Esophagus squamous epithelium (tissue), 5 donors: ENCODE measurements at regions not wholly inside any gene's neighbourhood (a gene's known extent, or its start where the extent isn't known, plus 50 kb on each side); places are given as distances from the start of the nearest gene placed in this dataset.

Experiments used
- DNase-seq: peaks from one replicate; lab custom pipeline; 2025; lab: John Stamatoyannopoulos, UW
- H3K27ac ChIP-seq, 4 donors: fragments of 200-600 bp; sonication (generic); one replicate each; pipeline ENCODE4 v1.5.1; 2016 to 2019; ENCODE audit warnings: mild to moderate bottlenecking in 1 of 4
- H3K27me3 ChIP-seq, 4 donors: fragments of 200-600 bp; sonication (generic); 1 replicate in 3 of 4; 2 replicates in 1 of 4; pipeline versions ENCODE4 v1.5.1 to v1.6.0; 2017 to 2021; ENCODE audit warnings: antibody characterized with exemption in 1 of 4
- H3K36me3 ChIP-seq, 3 donors: fragments of 200-600 bp; sonication (generic); one replicate each; pipeline ENCODE4 v1.5.1; 2016 to 2019
- H3K4me1 ChIP-seq, 3 donors: fragments of 200-600 bp; sonication (generic); one replicate each; pipeline ENCODE4 v1.5.1; 2017 to 2019
- H3K4me3 ChIP-seq, 4 donors: fragments of 200-600 bp; sonication (generic); 1 replicate in 3 of 4; 2 replicates in 1 of 4; pipeline ENCODE4 v1.5.1; 2016 to 2019; ENCODE audit warnings: mild to moderate bottlenecking in 2 of 4, moderate library complexity in 1 of 4
- H3K9me3 ChIP-seq, 3 donors: fragments of 200-600 bp; sonication (generic); one replicate each; pipeline ENCODE4 v1.5.1; 2016 to 2019
- CTCF ChIP-seq, 6 experiments: fragments of 450-650 bp in 4 of 6; fragments of 200-600 bp in 2 of 6; sonication (generic) in 2 of 6; IDR thresholded peaks; one replicate each; pipeline ENCODE4 v1.5.1; 2016 to 2019; ENCODE audit warnings: antibody characterized with exemption in 6 of 6, mild to moderate bottlenecking in 4 of 6, moderate library complexity in 4 of 6
- POLR2A ChIP-seq, 4 donors: fragments of 450-650 bp; IDR thresholded peaks; one replicate each; pipeline ENCODE4 v1.6.1; 2017; ENCODE audit warnings: antibody characterized with exemption in 4 of 4, mild to moderate bottlenecking in 4 of 4, moderate library complexity in 3 of 4
- WGBS, 2 donors: methylation state at CpG; one replicate each; pipeline ENCODE4 v1.1.5; 2018; 5-methylcytosine and 5-hydroxymethylcytosine counted together
- intact Hi-C: fragments of 100-400 bp; cut with DNase I; formaldehyde crosslinking; loops from one replicate; pipeline ENCODE4 v1.15.0; 2022
- donor health status: DM: yes; HTN: yes; CAD: no.

DNA sequence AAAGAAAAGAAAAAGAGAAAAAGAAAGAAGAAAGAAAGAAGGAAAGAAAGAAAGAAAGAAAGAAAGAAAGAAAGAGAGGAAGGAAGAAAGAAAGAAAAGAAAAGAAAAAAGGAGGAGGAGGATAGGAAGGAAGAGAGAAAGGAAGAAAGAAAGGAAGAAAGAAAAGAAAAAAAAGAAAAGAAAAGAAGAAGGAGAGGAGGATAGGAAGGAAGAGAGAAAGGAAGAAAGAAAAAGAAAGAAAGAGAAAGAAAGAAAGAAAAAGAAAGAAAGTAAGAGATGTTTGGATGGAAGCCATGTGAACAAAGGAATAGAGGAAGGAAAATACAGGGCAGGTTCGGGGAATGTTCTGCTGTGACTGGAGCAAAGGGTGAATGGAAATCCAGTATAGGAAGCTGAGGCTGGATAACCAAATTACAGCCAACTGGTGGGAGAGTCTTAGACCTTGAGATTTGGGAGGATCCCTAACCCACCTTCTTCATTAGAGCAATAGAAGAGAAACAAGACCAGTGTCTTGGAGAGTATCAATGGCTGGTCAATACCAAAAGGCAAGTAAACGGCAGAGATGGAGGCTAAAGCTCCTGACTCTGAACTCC is 94.9 kb downstream of the RASSF10 start:
- Histone ChIP-seq H3K4me1 (peaks cover 0 to 9% (median 0%) of the 10 kb centered on the region in 3 donors), H3K4me3 (no peak overlapping the region), H3K27me3 (no peaks in the 10 kb centered on the region), H3K36me3 (no peaks in the 10 kb centered on the region), H3K9me3 (no peaks in the 10 kb centered on the region), H3K27ac (no peak overlapping the region)
- intact Hi-C loops: no loop called here
- TF ChIP-seq POLR2A (IDR thresholded peaks at IDR 0.05) (no peak), CTCF (IDR thresholded peaks at IDR 0.05) (no peak)
- no peak for DNase-seq
- 41 to 63% methylated on average over 2 of the region's 2 CpGs for WGBS, 2 donors

DNA sequence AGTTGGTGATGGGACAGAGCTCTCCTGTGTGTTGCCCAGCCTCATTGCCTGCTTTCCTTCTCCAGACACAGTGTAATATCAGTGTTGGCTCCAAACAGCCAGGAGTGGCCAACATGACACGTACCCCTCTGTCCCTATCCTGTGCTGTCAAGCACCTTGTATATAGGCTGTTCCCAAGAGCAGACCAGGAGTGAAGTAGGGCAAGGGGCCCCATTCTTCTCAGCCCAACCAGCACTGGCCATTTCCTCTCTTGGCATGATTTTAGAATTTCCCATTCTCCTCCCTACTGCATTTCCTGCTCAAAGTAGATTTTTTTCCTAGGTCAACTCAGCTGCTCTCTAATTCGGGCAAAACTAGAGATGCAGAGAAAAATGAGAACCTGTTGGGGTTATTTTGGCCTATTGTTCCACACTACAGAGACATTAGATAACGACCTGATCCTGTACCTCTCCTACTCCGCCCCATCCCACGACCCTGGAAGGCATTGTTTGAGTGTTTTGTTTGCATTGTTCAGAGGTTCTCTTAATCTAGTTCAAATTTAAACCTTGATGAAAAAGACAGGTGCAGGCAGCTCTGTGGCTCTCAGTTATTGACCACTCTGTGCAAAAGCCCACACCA is 95.6 kb downstream of the RASSF10 start:
- peaks cover 0 to 10% (median 0%) of the 10 kb centered on the region in 3 donors for H3K4me1 ChIP-seq
- DNase-seq: no peak
- 46% methylated on average over 5 of the region's 5 CpGs for WGBS, 2 donors
- no peak for TF ChIP-seq POLR2A (IDR thresholded peaks at IDR 0.05)
- TF ChIP-seq CTCF (IDR thresholded peaks at IDR 0.05): no peak
- no peaks in the 10 kb centered on the region for H3K27me3 ChIP-seq
- no peak overlapping the region for H3K4me3 ChIP-seq
- no peaks in the 10 kb centered on the region for H3K9me3 ChIP-seq
- intact Hi-C loops: no loop called here
- H3K27ac ChIP-seq: no peak overlapping the region
- no peaks in the 10 kb centered on the region for H3K36me3 ChIP-seq

DNA sequence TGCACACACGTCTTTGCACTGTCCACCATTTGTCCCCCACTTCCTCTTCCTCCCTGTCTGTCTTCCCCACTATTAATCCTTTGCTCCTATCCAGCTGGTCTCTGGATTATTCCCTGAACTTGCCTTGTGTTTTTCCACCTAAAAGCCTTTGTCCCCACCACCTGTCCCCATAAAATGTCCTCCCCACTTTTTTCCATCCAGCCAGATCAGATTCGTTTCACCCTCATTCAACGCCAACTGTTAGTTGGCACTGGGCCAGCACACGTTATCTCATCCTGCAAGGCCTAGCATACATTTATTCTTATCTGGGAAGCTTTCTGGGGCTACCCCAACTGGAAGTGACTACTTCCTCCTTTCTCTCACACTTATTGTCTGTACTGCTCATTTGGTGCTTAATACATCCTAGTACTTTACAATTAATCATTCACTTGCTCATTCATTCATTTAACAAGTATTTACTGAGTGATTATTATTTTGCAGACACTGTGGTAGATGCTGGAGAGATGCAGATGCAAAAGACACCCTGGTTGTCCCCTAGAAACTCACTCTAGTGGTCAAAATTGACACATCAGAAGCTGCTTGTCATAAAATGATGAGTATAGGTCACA is 96.2 kb downstream of the RASSF10 start:
- Histone ChIP-seq H3K4me1 (peaks cover 0 to 10% (median 0%) of the 10 kb centered on the region in 3 donors), H3K36me3 (no peaks in the 10 kb centered on the region), H3K27me3 (no peaks in the 10 kb centered on the region), H3K27ac (no peak overlapping the region), H3K4me3 (no peak overlapping the region), H3K9me3 (no peaks in the 10 kb centered on the region)
- WGBS, 2 donors: 16 to 25% methylated on average over 4 of the region's 4 CpGs
- intact Hi-C loops: no loop called here
- DNase-seq: no peak
- TF ChIP-seq POLR2A (IDR thresholded peaks at IDR 0.05) (no peak), CTCF (IDR thresholded peaks at IDR 0.05) (no peak)

DNA sequence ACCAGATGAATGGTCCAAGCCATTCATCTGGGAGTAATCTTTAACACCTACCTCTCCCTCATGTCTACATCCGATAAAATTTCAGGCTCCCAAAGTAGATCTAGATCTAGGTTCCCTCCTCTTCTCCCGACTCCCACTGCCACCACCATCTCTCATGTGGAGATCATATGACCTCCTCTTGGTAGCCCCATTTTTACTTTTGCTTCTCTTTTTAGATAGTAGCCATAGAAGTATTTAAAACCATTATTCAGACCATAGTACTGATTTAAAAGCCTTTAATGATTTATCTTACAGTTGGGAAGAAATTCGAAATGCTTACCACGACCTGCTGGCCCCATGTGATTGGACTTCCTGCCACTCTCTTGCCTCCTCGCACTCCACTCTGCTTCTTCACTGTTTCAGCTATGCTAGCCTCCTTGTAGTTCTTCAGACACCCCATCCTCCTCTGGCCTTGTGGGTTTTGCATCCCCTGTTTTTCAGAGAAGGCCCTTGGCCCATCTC is 98.5 kb downstream of the RASSF10 start:
- 87 to 88% methylated on average over 5 of the region's 5 CpGs for WGBS, 2 donors
- H3K36me3 ChIP-seq: no peaks in the 10 kb centered on the region
- TF ChIP-seq CTCF (IDR thresholded peaks at IDR 0.05): no peak
- no peak for TF ChIP-seq POLR2A (IDR thresholded peaks at IDR 0.05)
- no peak for DNase-seq
- intact Hi-C loops: no loop called here
- H3K27ac ChIP-seq: no peak overlapping the region
- H3K4me1 ChIP-seq: peaks cover 0 to 20% (median 9%) of the 10 kb centered on the region in 3 donors
- no peaks in the 10 kb centered on the region for H3K9me3 ChIP-seq
- H3K27me3 ChIP-seq: no peaks in the 10 kb centered on the region
- H3K4me3 ChIP-seq: no peak overlapping the region

DNA sequence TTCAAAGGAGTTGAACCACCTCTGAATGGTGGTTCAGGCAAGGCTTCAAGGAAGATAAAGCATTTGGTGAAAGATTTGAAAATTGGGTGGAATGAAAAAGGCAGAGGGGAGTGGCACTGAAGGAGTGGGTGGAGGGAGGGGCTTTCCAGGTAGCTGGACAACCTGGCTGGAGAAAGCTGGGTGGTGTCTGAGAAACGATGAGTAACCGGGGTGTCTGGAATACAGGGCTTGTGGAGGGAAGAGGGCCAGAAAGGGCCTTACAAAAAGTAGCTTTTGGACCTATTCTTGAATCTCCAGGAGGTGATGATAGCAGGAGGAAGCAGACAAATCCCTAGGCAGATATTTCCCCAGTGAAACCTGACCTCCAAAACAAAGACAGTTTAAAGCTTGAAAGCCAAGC is 99.3 kb downstream of the RASSF10 start:
- H3K27ac ChIP-seq: no peak overlapping the region
- intact Hi-C loops: no loop called here
- no peak overlapping the region for H3K4me3 ChIP-seq
- peaks cover 0 to 20% (median 9%) of the 10 kb centered on the region in 3 donors for H3K4me1 ChIP-seq
- H3K9me3 ChIP-seq: no peaks in the 10 kb centered on the region
- no peaks in the 10 kb centered on the region for H3K27me3 ChIP-seq
- 45 to 53% methylated on average over 2 of the region's 2 CpGs for WGBS, 2 donors
- no peak for DNase-seq
- H3K36me3 ChIP-seq: no peaks in the 10 kb centered on the region
- TF ChIP-seq CTCF (IDR thresholded peaks at IDR 0.05): no peak
- TF ChIP-seq POLR2A (IDR thresholded peaks at IDR 0.05): no peak
